SU-DHL-6 (cell line): ENCODE measurements at regions not wholly inside any gene's neighbourhood (a gene's known extent, or its start where the extent isn't known, plus 50 kb on each side); places are given as distances from the start of the nearest gene placed in this dataset.

Experiments used
- H2AFZ ChIP-seq: fragments of 200-600 bp; sonication (generic); 2 replicates; pipeline ENCODE4 v1.6.1; 2014; ENCODE audit warnings: low read depth, mild to moderate bottlenecking, moderate library complexity, mixed read lengths, antibody characterized with exemption, low read length; ENCODE audit not compliant: severe bottlenecking
- H3F3A ChIP-seq: fragments of 200-600 bp; shearing (Covaris generic); 2 replicates; pipeline ENCODE4 v1.6.0; 2016; ENCODE audit warnings: antibody characterized with exemption, mild to moderate bottlenecking; ENCODE audit not compliant: insufficient read depth
- H3K27ac ChIP-seq: fragments of 200-600 bp; sonication (generic); 2 replicates; pipeline ENCODE4 v1.5.1; 2016; ENCODE audit warnings: low read depth, mild to moderate bottlenecking, low read length, moderate library complexity, mixed read lengths
- H3K27me3 ChIP-seq: fragments of 200-600 bp; sonication (generic), shearing (Covaris generic); 2 replicates; pipeline ENCODE4 v1.6.0; 2014; ENCODE audit warnings: mild to moderate bottlenecking, low read length
- H3K36me3 ChIP-seq: fragments of 200-600 bp; sonication (generic); 2 replicates; pipeline ENCODE4 v1.6.1; 2014; ENCODE audit warnings: mild to moderate bottlenecking, low read length, mixed read lengths
- H3K4me2 ChIP-seq: fragments of 300-600, 200-600 bp; shearing (Covaris generic), sonication (generic); 2 replicates; pipeline ENCODE4 v1.6.0; 2014; ENCODE audit warnings: low read length, low read depth, mild to moderate bottlenecking; ENCODE audit not compliant: poor library complexity, severe bottlenecking
- H3K4me3 ChIP-seq: fragments of 200-600 bp; sonication (generic); 2 replicates; pipeline ENCODE4 v1.5.1; 2014; ENCODE audit warnings: antibody characterized with exemption, low read length, mild to moderate bottlenecking, mixed read lengths; ENCODE audit not compliant: insufficient read depth, poor library complexity, severe bottlenecking
- H3K79me2 ChIP-seq: fragments of 200-600 bp; sonication (generic); 2 replicates; pipeline ENCODE4 v1.6.1; 2014; ENCODE audit warnings: mild to moderate bottlenecking, low read length, moderate library complexity; ENCODE audit not compliant: insufficient read depth
- H3K9ac ChIP-seq: fragments of 200-600 bp; sonication (generic); 2 replicates; pipeline ENCODE4 v1.7.0; 2014; ENCODE audit warnings: mild to moderate bottlenecking, low read length
- H3K9me2 ChIP-seq: fragments of 200-600 bp; sonication (generic); replicated peaks from 2 replicates; pipeline ENCODE4 v1.6.1; 2014; ENCODE audit warnings: low read length; ENCODE audit not compliant: insufficient read depth
- H3K9me3 ChIP-seq: fragments of 200-600 bp; sonication (generic); 2 replicates; pipeline ENCODE4 v1.6.1; 2014; ENCODE audit warnings: low read length, mixed read lengths; ENCODE audit not compliant: insufficient read depth
- H4K20me1 ChIP-seq: fragments of 200-600 bp; sonication (generic); 2 replicates; pipeline ENCODE4 v1.6.1; 2014; ENCODE audit warnings: low read depth, mild to moderate bottlenecking, antibody characterized with exemption, low read length, moderate library complexity, mixed read lengths
- EZH2phosphoT487 ChIP-seq: fragments of 200-600 bp; sonication (generic), shearing (Covaris generic); conservative IDR thresholded peaks from 2 replicates; pipeline ENCODE4 v1.6.1; 2018; ENCODE audit warnings: mild to moderate bottlenecking, antibody characterized with exemption, low read length, moderate library complexity, mixed read lengths
- TF ChIP-seq, protein P1 (sequence below): fragments of 200-600 bp; sonication (generic); IDR thresholded peaks from one replicate; pipeline ENCODE4 v1.5.1; 2017; ENCODE audit warnings: antibody characterized with exemption, mild to moderate bottlenecking, low read length, moderate library complexity; ENCODE audit not compliant: insufficient read depth, poor library complexity, severe bottlenecking

DNA sequence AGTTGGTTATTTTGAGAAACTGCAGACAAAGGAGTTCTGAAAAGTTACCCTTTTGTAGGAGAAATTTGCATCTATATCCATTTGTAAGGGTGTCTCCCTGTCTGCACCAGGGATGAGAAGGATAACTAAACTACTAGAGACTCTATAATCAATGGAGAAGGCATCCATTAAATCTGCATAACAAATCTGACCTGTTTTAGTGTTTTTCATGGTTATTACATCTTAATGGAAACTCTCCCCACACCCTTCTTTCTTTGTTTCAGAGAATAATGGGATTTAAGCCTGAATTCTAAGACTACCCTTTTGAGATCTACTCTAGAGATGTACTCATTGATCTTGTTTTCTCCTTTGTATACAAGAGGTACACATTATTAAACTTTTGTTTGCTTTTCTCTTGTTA, 82.0 kb upstream of the DAZL start:
- Histone ChIP-seq H3K27ac (no peak overlapping the region), H3K36me3 (no peaks in the 10 kb centered on the region), H3K27me3 (no peaks in the 10 kb centered on the region), H3K9me3 (no peaks in the 10 kb centered on the region), H2AFZ (no peak overlapping the region), H3K4me3 (no peak overlapping the region), H3K9me2 (no peaks in the 10 kb centered on the region; the same call in 1 of the 2 replicates), H3F3A (no peaks in the 10 kb centered on the region), H3K79me2 (no peaks in the 10 kb centered on the region), H3K4me2 (no peak overlapping the region), H4K20me1 (no peaks in the 10 kb centered on the region), H3K9ac (no peak overlapping the region)
- TF ChIP-seq EZH2phosphoT487 = no peak
- TF ChIP-seq, protein P1, sequence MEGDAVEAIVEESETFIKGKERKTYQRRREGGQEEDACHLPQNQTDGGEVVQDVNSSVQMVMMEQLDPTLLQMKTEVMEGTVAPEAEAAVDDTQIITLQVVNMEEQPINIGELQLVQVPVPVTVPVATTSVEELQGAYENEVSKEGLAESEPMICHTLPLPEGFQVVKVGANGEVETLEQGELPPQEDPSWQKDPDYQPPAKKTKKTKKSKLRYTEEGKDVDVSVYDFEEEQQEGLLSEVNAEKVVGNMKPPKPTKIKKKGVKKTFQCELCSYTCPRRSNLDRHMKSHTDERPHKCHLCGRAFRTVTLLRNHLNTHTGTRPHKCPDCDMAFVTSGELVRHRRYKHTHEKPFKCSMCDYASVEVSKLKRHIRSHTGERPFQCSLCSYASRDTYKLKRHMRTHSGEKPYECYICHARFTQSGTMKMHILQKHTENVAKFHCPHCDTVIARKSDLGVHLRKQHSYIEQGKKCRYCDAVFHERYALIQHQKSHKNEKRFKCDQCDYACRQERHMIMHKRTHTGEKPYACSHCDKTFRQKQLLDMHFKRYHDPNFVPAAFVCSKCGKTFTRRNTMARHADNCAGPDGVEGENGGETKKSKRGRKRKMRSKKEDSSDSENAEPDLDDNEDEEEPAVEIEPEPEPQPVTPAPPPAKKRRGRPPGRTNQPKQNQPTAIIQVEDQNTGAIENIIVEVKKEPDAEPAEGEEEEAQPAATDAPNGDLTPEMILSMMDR = no peak

DNA sequence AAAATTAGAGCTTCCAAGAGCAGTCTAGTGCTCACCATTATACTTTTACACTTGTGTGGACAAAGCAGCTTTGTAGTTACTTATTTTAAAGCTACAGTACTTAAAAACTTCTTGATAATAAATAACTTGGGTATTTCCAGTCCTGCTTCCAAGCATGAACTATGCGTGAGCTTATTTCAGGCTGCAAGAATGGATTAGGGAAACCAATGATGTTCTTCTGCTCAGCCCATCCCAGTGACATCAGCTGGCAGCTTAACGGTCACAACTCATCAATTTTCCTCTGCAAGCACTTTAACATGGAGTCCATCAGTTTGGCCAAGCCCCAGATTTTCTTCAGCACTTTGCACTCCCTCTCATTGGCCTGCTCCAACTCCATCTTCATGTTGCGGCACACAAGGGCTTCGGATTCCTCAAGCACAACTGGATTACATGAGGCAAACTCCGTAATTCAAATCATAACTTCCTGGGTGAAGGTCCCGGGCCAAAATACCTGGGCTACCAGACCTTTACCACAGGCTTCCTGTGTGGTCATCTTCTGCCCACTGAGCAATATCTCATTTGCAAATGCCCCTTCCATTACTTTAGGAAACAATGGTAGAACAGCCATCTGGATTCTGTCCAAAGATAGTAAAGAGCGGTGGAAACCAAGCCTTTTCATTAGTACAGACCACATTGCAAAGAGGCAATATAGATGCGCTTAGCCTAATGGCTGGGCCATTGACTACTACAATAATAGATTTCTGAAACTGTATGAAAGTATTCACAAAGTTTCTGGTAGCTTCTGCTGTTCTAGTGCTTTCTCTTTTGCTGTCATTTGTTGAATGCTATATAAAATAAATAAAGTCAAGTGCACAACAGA, 87.5 kb upstream of the DAZL start:
- H3K4me2 ChIP-seq = no peak overlapping the region
- no peaks in the 10 kb centered on the region for H3K27me3 ChIP-seq
- H4K20me1 ChIP-seq = no peaks in the 10 kb centered on the region
- no peaks in the 10 kb centered on the region for H3K79me2 ChIP-seq
- H3K36me3 ChIP-seq = no peaks in the 10 kb centered on the region
- no peak overlapping the region for H2AFZ ChIP-seq
- H3K9me2 ChIP-seq = no peaks in the 10 kb centered on the region; the same call in 1 of the 2 replicates
- H3K9me3 ChIP-seq = no peaks in the 10 kb centered on the region
- H3K9ac ChIP-seq = no peak overlapping the region
- no peaks in the 10 kb centered on the region for H3F3A ChIP-seq
- no peak overlapping the region for H3K27ac ChIP-seq
- TF ChIP-seq, protein P1 = no peak
- no peak for TF ChIP-seq EZH2phosphoT487
- no peak overlapping the region for H3K4me3 ChIP-seq

- H3K4me3 ChIP-seq = no peak overlapping the region
- no peaks in the 10 kb centered on the region for H3K36me3 ChIP-seq
- no peaks in the 10 kb centered on the region for H3K9me3 ChIP-seq
- TF ChIP-seq, protein P1 = no peak
- TF ChIP-seq EZH2phosphoT487 = no peak
- H4K20me1 ChIP-seq = no peaks in the 10 kb centered on the region
- H3K4me2 ChIP-seq = no peak overlapping the region
- H2AFZ ChIP-seq = no peak overlapping the region
- no peaks in the 10 kb centered on the region for H3K79me2 ChIP-seq
- no peaks in the 10 kb centered on the region for H3F3A ChIP-seq
- H3K27ac ChIP-seq = no peak overlapping the region
- no peaks in the 10 kb centered on the region for H3K27me3 ChIP-seq
- H3K9me2 ChIP-seq = no peaks in the 10 kb centered on the region; the same call in 1 of the 2 replicates
- H3K9ac ChIP-seq = no peak overlapping the region
Measured at GRCh38 chr3:16693820-16694219, 88.6 kb upstream of the DAZL start.
